Embryonic facial prominence (tissue), 1 donor: ENCODE measurements at regions not wholly inside any gene's neighbourhood (a gene's known extent, or its start where the extent isn't known, plus 50 kb on each side); places are given as distances from the start of the nearest gene placed in this dataset.
"Not testable (repeated sequence)": the region's sequence is repeated elsewhere in the genome, so short reads cannot be mapped to it uniquely, and the experiment has no call there.

Source experiments
- DNase-seq: peaks from one replicate; pipeline ENCODE4 v3.0.0-alpha.2; 2016; ENCODE audit errors: extremely low spot score

- not testable (repeated sequence) for DNase-seq
These were observed 101.4 kb upstream of the FAM3C start for GRCh38 chr7:121497545-121497944.

GRCh38 chr7:121494516-121494915 is 98.4 kb upstream of the FAM3C start:
- no peak for DNase-seq

- no peak for DNase-seq
These were observed 97.4 kb upstream of the FAM3C start for GRCh38 chr7:121493553-121493952.

- DNase-seq = no peak
These were observed 94.2 kb upstream of the FAM3C start for GRCh38 chr7:121490309-121490708.

- DNase-seq = no peak
These were observed 93.3 kb upstream of the FAM3C start for GRCh38 chr7:121489440-121489839.

- DNase-seq = no peak
These were observed 92.1 kb upstream of the FAM3C start for GRCh38 chr7:121488111-121488650.

GRCh38 chr7:121486590-121486989 is 90.5 kb upstream of the FAM3C start:
- DNase-seq = no peak

GRCh38 chr7:121485467-121486243 is 89.5 kb upstream of the FAM3C start:
- DNase-seq = no peak

GRCh38 chr7:121484089-121484763 is 88.1 kb upstream of the FAM3C start:
- no peak for DNase-seq

- DNase-seq = no peak
These were observed 84.6 kb upstream of the FAM3C start for GRCh38 chr7:121480566-121481335.

- DNase-seq = no peak
These were observed 84.0 kb upstream of the FAM3C start for GRCh38 chr7:121480058-121480457.

- no peak for DNase-seq
These were observed 83.4 kb upstream of the FAM3C start for GRCh38 chr7:121479466-121479865.

- DNase-seq = no peak
These were observed 79.7 kb upstream of the FAM3C start for GRCh38 chr7:121475806-121476205.

GRCh38 chr7:121474301-121474673 is 78.2 kb upstream of the FAM3C start:
- DNase-seq = no peak

GRCh38 chr7:121473645-121474300 is 77.7 kb upstream of the FAM3C start:
- DNase-seq = no peak

- no peak for DNase-seq
These were observed 70.3 kb upstream of the FAM3C start for GRCh38 chr7:121466455-121466854.

- no peak for DNase-seq
These were observed 63.0 kb upstream of the FAM3C start for GRCh38 chr7:121459148-121459547.

- DNase-seq = no peak
These were observed 60.8 kb upstream of the FAM3C start for GRCh38 chr7:121456785-121457359.

GRCh38 chr7:121456015-121456414 is 59.9 kb upstream of the FAM3C start:
- DNase-seq = no peak

- no peak for DNase-seq
These were observed 56.3 kb upstream of the FAM3C start for GRCh38 chr7:121452389-121452788.

- DNase-seq = no peak
These were observed 55.4 kb upstream of the FAM3C start for GRCh38 chr7:121451367-121452094.
